ENCODE measurements at regions not wholly inside any gene's neighbourhood (a gene's known extent, or its start where the extent isn't known, plus 50 kb on each side); places are given as distances from the start of the nearest gene placed in this dataset.
A peak's percentile ranks its signal among the peaks of the same experiment; 100 is the strongest.
"Not testable (repeated sequence)": the region's sequence is repeated elsewhere in the genome, so short reads cannot be mapped to it uniquely, and the experiment has no call there.

GRCh38 chr16:80915079-80915450 lies 91.6 kb downstream of the CMC2 start:
- DNase-seq (ENCODE audit: low read depth): no peak

GRCh38 chr16:80914379-80915078 lies 92.2 kb downstream of the CMC2 start:
- DNase-seq (ENCODE audit: low read depth): no peak

- no peak for DNase-seq (ENCODE audit: low read depth)
These were observed 93.3 kb downstream of the CMC2 start for GRCh38 chr16:80913397-80913796.

GRCh38 chr16:80912651-80913050 lies 94.0 kb downstream of the CMC2 start:
- no peak for DNase-seq (ENCODE audit: low read depth)

- no peak for DNase-seq (ENCODE audit: low read depth)
These were observed 96.3 kb downstream of the CMC2 start for GRCh38 chr16:80910434-80910833.

- DNase-seq (ENCODE audit: low read depth): no peak
These were observed 97.0 kb downstream of the CMC2 start for GRCh38 chr16:80909720-80910119.

- DNase-seq (ENCODE audit: low read depth): not testable (repeated sequence)
These were observed 100.5 kb downstream of the CMC2 start for GRCh38 chr16:80906169-80906568.

- no peak for DNase-seq (ENCODE audit: low read depth)
These were observed 99.2 kb upstream of the CDYL2 start for GRCh38 chr16:80903616-80904015.

- no peak for DNase-seq (ENCODE audit: low read depth)
These were observed 98.1 kb upstream of the CDYL2 start for GRCh38 chr16:80902306-80903110.

- DNase-seq (ENCODE audit: low read depth): no peak
These were observed 96.2 kb upstream of the CDYL2 start for GRCh38 chr16:80900593-80900954.

- DNase-seq (ENCODE audit: low read depth): peak; percentile 78
These were observed 95.6 kb upstream of the CDYL2 start for GRCh38 chr16:80899809-80900592.

GRCh38 chr16:80896776-80897175 lies 92.4 kb upstream of the CDYL2 start:
- no peak for DNase-seq (ENCODE audit: low read depth)

GRCh38 chr16:80894091-80894490 lies 89.7 kb upstream of the CDYL2 start:
- DNase-seq (ENCODE audit: low read depth): no peak

- DNase-seq (ENCODE audit: low read depth): no peak
These were observed 89.3 kb upstream of the CDYL2 start for GRCh38 chr16:80893686-80894085.

- not testable (repeated sequence) for DNase-seq (ENCODE audit: low read depth)
These were observed 88.0 kb upstream of the CDYL2 start for GRCh38 chr16:80892395-80892794.

GRCh38 chr16:80889779-80890359 lies 85.5 kb upstream of the CDYL2 start:
- DNase-seq (ENCODE audit: low read depth): no peak

GRCh38 chr16:80887062-80887461 lies 82.7 kb upstream of the CDYL2 start:
- no peak for DNase-seq (ENCODE audit: low read depth)

- no peak for DNase-seq (ENCODE audit: low read depth)
These were observed 79.4 kb upstream of the CDYL2 start for GRCh38 chr16:80883816-80884215.

- no peak for DNase-seq (ENCODE audit: low read depth)
These were observed 78.8 kb upstream of the CDYL2 start for GRCh38 chr16:80883159-80883642.

- peak; percentile 7 for DNase-seq (ENCODE audit: low read depth)
These were observed 71.2 kb upstream of the CDYL2 start for GRCh38 chr16:80875616-80876015.

- DNase-seq (ENCODE audit: low read depth): no peak
These were observed 70.5 kb upstream of the CDYL2 start for GRCh38 chr16:80874925-80875324.
